GM18870 (cell line): ENCODE measurements at regions not wholly inside any gene's neighbourhood (a gene's known extent, or its start where the extent isn't known, plus 50 kb on each side); places are given as distances from the start of the nearest gene placed in this dataset.
"Not testable (repeated sequence)": the region's sequence is repeated elsewhere in the genome, so short reads cannot be mapped to it uniquely, and the experiment has no call there.

Source experiments
- ATAC-seq: cut with Tn5 transposase; IDR thresholded peaks from one replicate; pipeline ENCODE4 v1.9.1; 2021; ENCODE audit warnings: moderate library complexity; ENCODE audit not compliant: unreplicated experiment

GRCh38 chr2:234375176-234375880, 121.6 kb downstream of the ARL4C start:
- no peak for ATAC-seq

- no peak for ATAC-seq
Measured at GRCh38 chr2:234374736-234375135, 122.1 kb downstream of the ARL4C start.

GRCh38 chr2:234374150-234374508, 122.8 kb downstream of the ARL4C start:
- ATAC-seq, result no peak

- ATAC-seq, result no peak
Measured at GRCh38 chr2:234373481-234374149, 123.3 kb downstream of the ARL4C start.

- no peak for ATAC-seq
Measured at GRCh38 chr2:234373060-234373459, 123.8 kb downstream of the ARL4C start.

GRCh38 chr2:234372506-234372905, 124.4 kb downstream of the ARL4C start:
- ATAC-seq, result no peak

GRCh38 chr2:234368861-234369261, 128.0 kb downstream of the ARL4C start:
- no peak for ATAC-seq

- no peak for ATAC-seq
Measured at GRCh38 chr2:234366891-234367290, 130.0 kb downstream of the ARL4C start.

GRCh38 chr2:234364661-234365060, 132.2 kb downstream of the ARL4C start:
- ATAC-seq, result no peak

GRCh38 chr2:234363647-234364294, 133.1 kb downstream of the ARL4C start:
- ATAC-seq, result no peak

- no peak for ATAC-seq
Measured at GRCh38 chr2:234363011-234363487, 133.8 kb downstream of the ARL4C start.

- not testable (repeated sequence) for ATAC-seq
Measured at GRCh38 chr2:234360313-234360975, 136.4 kb downstream of the ARL4C start.

GRCh38 chr2:234357666-234358065, 139.2 kb downstream of the ARL4C start:
- no peak for ATAC-seq

GRCh38 chr2:234355808-234356365, 141.0 kb downstream of the ARL4C start:
- ATAC-seq, result no peak

GRCh38 chr2:234355021-234355720, 141.7 kb downstream of the ARL4C start:
- ATAC-seq, result no peak

GRCh38 chr2:234352270-234352669, 144.6 kb downstream of the ARL4C start:
- ATAC-seq, result no peak

- ATAC-seq, result not testable (repeated sequence)
Measured at GRCh38 chr2:234351866-234352265, 145.0 kb downstream of the ARL4C start.

- no peak for ATAC-seq
Measured at GRCh38 chr2:234348081-234348480, 148.8 kb downstream of the ARL4C start.

GRCh38 chr2:234345921-234346320, 151.0 kb downstream of the ARL4C start:
- ATAC-seq, result no peak

- no peak for ATAC-seq
Measured at GRCh38 chr2:234344012-234344411, 152.9 kb downstream of the ARL4C start.

GRCh38 chr2:234343372-234343771, 153.5 kb downstream of the ARL4C start:
- no peak for ATAC-seq
